Breast epithelium (tissue), 3 donors: ENCODE measurements at regions not wholly inside any gene's neighbourhood (a gene's known extent, or its start where the extent isn't known, plus 50 kb on each side); places are given as distances from the start of the nearest gene placed in this dataset.

Source experiments
- CTCF ChIP-seq, 3 donors: fragments of 450-650 bp; IDR thresholded peaks; one replicate each; pipeline ENCODE4 v1.5.1; 2016 to 2017; ENCODE audit warnings: antibody characterized with exemption in 3 of 3, mild to moderate bottlenecking in 3 of 3, moderate library complexity in 3 of 3
- POLR2A ChIP-seq: fragments of 450-650 bp; IDR thresholded peaks from one replicate; pipeline ENCODE4 v1.6.1; 2016; ENCODE audit warnings: antibody characterized with exemption, mild to moderate bottlenecking, moderate library complexity

- TF ChIP-seq CTCF (IDR thresholded peaks at IDR 0.05) = no peak
- no peak for TF ChIP-seq POLR2A
Measured at GRCh38 chr2:150167711-150168110, 319.8 kb downstream of the RND3 start.
